ENCODE measurements at regions not wholly inside any gene's neighbourhood (a gene's known extent, or its start where the extent isn't known, plus 50 kb on each side); places are given as distances from the start of the nearest gene placed in this dataset.
"Not testable (repeated sequence)": the region's sequence is repeated elsewhere in the genome, so short reads cannot be mapped to it uniquely, and the experiment has no call there.

- DNase-seq: peak; percentile 40 to 54
Measured at GRCh38 chr2:176826984-176827668, 385.5 kb upstream of the HNRNPA3 start.

DNA sequence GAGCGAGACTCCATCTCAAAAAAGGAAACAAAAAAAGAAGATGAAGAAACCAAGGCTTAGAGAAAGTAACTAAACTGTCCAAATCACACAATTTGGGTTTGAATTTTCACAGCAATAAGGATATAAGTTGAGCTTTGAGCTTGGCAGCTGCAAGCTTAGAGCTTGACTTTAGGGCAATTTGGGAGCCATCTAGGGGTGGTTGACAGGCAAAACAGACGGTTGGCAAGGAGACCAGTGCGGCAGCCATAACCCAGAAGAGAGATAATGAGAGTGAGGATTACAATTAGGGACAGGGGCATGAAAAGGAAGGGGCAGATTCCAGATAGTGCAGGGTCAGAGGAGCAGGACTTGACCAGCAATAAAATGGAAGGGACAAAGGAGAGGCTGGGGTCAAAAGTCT, 382.2 kb upstream of the HNRNPA3 start:
- no peak for DNase-seq

GRCh38 chr2:176832086-176832485, 380.5 kb upstream of the HNRNPA3 start:
- no peak for DNase-seq

- DNase-seq: no peak
Measured at GRCh38 chr2:176833671-176834070, 378.9 kb upstream of the HNRNPA3 start.

- no peak for DNase-seq
Measured at GRCh38 chr2:176834226-176834625, 378.4 kb upstream of the HNRNPA3 start.

DNA sequence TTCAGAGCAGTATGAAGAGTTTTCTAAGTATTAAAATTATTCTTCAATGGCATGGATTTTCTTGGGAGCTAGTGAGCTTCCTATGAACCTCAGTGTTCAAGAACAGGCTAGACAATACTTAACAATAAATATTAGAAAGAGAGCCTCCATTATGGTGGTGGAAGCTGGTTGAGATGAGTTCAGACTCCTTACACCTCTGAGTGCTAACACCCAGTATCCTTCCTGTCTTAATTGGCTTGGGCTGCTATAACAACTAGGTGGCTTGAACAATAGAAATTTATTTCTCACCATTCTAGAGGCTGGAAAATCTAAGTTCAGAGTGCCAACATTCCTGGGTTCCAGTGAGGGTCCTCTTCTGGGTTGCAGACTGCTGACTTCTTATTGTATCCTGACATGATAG, 369.4 kb upstream of the HNRNPA3 start:
- DNase-seq: no peak

DNA sequence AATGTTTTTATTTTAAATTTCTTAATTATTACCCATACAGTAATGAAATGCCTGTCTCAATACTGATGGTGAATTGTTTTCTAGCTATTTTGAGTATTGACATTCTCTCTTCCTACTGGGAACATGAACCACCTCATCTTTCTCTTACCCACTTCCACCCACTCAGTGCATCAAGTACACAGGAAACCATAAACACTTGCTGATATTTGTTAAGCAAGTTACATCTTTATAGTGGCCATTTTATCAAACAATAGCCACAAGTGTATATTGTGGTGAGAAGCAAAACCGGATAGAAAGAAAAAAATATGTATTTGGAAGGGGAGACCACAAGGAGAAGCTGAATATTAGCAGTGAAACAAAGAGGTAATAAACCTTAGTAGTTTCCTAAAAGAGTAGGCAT, 368.1 kb upstream of the HNRNPA3 start:
- DNase-seq: no peak

- DNase-seq: no peak
Measured at GRCh38 chr2:176845718-176846117, 366.9 kb upstream of the HNRNPA3 start.

DNA sequence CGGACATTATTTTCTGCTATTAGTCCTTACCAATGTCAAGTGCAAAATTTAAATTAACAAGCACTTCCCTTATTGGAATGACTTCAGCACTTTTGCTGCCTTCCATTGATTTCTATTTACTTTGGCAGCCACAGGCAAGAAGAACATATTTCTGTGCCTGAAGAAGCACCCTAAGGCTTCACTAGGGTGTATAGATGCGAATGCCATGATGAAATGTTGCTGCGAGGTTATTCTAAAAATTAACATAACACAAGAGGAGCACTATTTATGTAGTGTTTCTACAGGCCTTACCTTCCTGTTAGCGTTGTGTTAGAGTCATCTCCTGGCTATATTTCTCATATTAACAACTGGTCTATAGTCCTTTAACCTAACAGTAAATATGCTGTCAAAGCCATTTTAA, 365.0 kb upstream of the HNRNPA3 start:
- DNase-seq: no peak

DNA sequence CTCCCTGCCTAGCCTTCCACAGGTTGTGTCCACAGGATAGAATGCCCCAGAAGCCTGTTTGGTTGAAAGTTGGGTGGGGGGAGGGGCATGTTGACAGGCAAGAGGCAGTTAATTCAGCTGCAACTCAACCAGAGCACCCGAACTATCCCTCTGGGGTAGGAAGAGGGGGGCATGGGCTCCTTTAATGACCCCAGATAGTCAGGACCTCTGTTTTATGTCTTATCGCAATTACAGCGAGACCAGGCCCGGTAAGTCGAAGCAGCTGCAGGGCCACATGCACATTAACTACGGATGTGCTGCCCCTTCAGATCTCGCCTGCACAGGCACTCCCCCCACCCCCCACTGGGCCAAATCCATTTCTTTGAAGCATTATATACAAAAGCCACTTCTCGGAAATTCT, 363.8 kb upstream of the HNRNPA3 start:
- DNase-seq: no peak

GRCh38 chr2:176851200-176851888, 361.2 kb upstream of the HNRNPA3 start:
- DNase-seq: no peak

DNA sequence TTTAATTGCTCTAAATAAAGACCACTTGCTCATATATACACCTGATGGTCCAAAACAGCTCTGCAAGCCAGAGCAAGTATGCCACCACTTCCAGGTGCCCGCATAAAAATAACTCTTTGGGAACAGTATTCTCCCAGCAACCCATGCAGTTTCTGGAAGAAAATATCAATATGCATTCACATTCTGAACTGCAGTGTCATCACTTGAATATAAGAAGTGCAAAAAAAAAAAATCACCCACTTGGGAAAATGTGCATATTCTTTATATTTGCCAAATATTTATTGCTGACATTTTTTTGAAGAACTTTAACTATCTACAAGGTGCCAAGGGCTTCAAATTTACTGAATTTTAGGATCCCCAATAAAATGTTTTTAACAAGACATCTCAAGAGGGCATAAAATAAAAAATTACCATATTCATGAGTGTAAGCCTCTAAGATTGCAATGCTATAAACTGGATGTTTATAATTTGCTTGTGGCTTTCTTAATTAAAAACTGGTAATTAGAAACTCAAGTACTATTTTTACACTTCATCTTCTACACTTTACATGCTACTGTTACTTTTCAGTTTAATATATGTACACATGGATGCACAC, 360.6 kb upstream of the HNRNPA3 start:
- no peak for DNase-seq

GRCh38 chr2:176852667-176853066, 359.9 kb upstream of the HNRNPA3 start:
- no peak for DNase-seq

- no peak for DNase-seq
Measured at GRCh38 chr2:176854062-176854461, 358.5 kb upstream of the HNRNPA3 start.

GRCh38 chr2:176854878-176855277, 357.7 kb upstream of the HNRNPA3 start:
- no peak for DNase-seq

GRCh38 chr2:176856683-176857082, 355.9 kb upstream of the HNRNPA3 start:
- no peak for DNase-seq

DNA sequence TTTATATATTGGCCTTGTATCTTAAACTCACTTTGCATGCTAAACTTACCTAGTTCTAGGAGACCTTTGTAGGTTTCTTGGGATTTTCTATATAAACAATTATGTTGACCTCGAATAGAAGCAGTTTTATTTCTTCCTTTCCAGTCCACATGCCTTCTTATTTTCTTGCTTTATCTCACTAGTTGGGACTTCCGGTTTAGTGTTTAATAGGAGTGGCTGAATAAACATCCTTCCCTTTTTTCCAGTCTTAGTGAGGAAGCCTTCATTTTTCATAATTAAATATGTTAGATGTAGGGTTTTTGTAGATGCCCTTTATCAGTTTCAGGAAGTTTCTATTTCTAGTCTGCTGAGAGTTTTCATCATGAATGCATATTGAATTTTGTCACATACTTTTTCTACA, 347.3 kb upstream of the HNRNPA3 start:
- DNase-seq: no peak

DNA sequence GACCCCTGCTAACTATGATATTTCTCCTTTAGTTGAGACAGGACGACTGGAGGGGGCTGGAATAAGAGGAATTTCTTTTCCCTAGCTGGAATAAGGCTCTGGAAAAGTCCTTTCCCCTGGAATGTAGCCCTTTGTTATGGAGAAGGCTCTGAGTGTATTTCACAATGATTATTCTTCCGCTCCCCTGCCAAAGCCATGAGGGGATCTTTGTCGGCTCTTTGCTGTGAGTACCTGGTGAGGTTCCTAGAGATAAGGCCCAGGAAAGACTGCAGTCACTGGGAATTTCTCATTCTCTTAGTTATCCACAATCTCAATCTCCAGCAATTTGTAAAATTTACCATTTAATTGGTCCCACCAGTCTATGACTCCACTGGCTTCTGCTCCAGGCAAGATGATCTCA, 340.2 kb upstream of the HNRNPA3 start:
- DNase-seq: no peak

DNA sequence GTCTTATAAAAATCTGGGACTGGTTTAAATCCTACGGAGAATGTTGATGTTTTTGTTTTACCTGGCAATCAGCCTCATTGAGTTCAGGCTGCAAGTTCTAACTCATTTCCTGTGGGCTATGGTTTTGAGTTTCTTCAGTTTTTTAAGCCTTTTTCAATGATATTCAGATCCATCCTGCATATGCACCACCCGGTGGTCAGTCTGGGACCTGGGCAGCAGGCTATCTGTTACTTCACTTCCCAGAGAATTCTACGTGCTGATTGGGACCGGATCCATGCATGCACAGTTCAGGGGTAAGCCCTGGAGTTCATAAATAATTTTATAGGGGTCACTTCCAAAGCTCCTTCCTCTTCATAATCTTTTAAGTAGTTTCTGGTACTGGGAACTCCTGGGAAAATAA, 339.2 kb upstream of the HNRNPA3 start:
- DNase-seq: no peak

GRCh38 chr2:176876493-176877103, 336.0 kb upstream of the HNRNPA3 start:
- DNase-seq: no peak

DNA sequence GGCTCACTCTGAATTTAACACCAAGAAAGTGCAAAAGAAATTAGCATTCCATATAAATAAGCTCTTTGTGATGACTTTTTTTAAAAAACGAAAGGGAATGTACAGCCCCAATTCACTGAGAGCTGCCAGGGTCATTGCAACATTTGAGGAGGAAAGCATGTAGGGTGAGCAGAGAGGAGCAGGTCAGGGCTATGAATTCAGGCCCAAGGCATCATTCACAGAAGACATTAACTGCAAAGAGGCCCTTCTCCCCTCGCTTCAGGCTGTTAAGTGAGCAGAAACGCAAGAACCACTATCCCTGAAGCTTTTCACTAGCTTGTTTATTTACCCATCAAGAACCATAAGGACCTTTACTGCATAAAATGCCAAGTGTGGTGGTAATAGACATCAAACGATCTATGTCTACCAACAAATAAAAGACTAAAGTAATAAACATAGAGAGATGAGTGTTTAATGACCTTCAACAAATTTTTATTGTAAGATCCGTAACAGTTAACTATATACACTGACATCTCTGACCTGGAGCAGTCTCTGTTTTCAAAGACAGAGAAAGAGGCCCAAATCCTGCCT, 333.1 kb upstream of the HNRNPA3 start:
- no peak for DNase-seq

DNA sequence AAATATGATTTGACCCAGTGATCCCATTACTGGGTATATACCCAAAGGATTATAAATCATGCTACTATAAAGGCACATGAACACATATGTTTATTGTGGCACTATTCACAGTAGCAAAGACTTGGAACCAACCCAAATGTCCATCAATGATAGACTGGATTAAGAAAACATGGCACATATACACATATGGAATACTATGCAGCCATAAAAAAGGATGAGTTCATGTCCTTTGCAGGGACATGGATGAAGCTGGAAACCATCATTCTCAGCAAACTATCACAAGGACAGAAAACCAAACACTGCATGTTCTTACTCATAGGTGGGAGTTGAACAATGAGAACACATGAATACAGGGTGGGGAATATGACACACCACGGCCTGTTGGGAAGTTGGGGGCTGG, 330.5 kb upstream of the HNRNPA3 start:
- DNase-seq: not testable (repeated sequence)

DNA sequence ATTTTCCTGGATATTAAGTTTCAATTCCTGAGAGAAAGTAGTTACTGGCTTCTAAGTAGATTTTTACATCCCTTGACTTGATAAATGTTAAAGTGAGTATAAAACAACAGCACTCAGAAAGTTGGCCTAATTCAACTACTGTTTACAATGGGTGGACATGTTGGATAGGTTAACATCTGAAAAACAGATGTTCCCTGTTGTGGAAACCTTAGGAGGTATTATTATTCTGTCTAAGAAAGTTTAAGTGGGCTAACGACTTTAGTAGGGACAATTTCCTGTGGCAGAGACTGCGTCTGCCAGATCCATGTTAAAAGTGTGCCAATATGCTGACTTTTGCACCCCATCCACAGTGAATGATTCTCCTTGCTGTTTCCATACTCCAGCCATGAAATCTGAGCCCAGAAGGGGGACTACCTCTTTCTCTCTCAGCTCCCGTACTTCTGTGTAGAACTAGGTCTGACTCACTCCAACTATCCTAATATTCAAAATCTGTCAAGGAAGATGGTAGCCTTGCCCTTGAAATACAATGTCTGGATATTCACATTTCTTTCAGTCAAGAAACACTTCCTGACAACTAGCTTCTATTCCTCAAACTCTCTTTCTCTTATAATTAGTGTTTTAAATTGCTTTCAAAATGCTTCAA, 327.5 kb upstream of the HNRNPA3 start:
- no peak for DNase-seq
